ENCODE measurements at regions not wholly inside any gene's neighbourhood (a gene's known extent, or its start where the extent isn't known, plus 50 kb on each side); places are given as distances from the start of the nearest gene placed in this dataset.

- H3K27me3 Mint-ChIP-seq: no peaks in the 10 kb centered on the region
- TF ChIP-seq CTCF (conservative IDR thresholded peaks at IDR 0.05): no peak
- no peaks in the 10 kb centered on the region for H3K9me3 Mint-ChIP-seq
- no peaks in the 10 kb centered on the region for H3K36me3 Mint-ChIP-seq
- H3K4me3 Mint-ChIP-seq: no peak overlapping the region
- H3K27ac Mint-ChIP-seq: no peak overlapping the region
- no peak for DNase-seq (ENCODE audit: extremely low spot score, unreplicated experiment)
- H3K4me1 Mint-ChIP-seq (ENCODE audit: unreplicated experiment): peaks cover 4% of the 10 kb centered on the region
These were observed 738.8 kb upstream of the POT1 start for GRCh38 chr7:125668321-125668993.

GRCh38 chr7:125664625-125665024 lies 735.0 kb upstream of the POT1 start:
- no peak for TF ChIP-seq CTCF (conservative IDR thresholded peaks at IDR 0.05)
- no peaks in the 10 kb centered on the region for H3K36me3 Mint-ChIP-seq
- DNase-seq (ENCODE audit: extremely low spot score, unreplicated experiment): no peak
- no peak overlapping the region for H3K27ac Mint-ChIP-seq
- H3K9me3 Mint-ChIP-seq: no peaks in the 10 kb centered on the region
- H3K27me3 Mint-ChIP-seq: no peaks in the 10 kb centered on the region
- H3K4me1 Mint-ChIP-seq (ENCODE audit: unreplicated experiment): peaks cover 4% of the 10 kb centered on the region
- no peak overlapping the region for H3K4me3 Mint-ChIP-seq

GRCh38 chr7:125663961-125664360 lies 734.3 kb upstream of the POT1 start:
- H3K9me3 Mint-ChIP-seq: no peaks in the 10 kb centered on the region
- H3K27me3 Mint-ChIP-seq: no peaks in the 10 kb centered on the region
- H3K4me3 Mint-ChIP-seq: no peak overlapping the region
- H3K27ac Mint-ChIP-seq: no peak overlapping the region
- peaks cover 4% of the 10 kb centered on the region for H3K4me1 Mint-ChIP-seq (ENCODE audit: unreplicated experiment)
- DNase-seq (ENCODE audit: extremely low spot score, unreplicated experiment): no peak
- H3K36me3 Mint-ChIP-seq: no peaks in the 10 kb centered on the region
- TF ChIP-seq CTCF (conservative IDR thresholded peaks at IDR 0.05): no peak

- Mint-ChIP-seq H3K27me3 (no peaks in the 10 kb centered on the region), H3K36me3 (no peaks in the 10 kb centered on the region), H3K4me3 (no peak overlapping the region), H3K27ac (no peak overlapping the region), H3K4me1 (ENCODE audit: unreplicated experiment) (peaks cover 4% of the 10 kb centered on the region), H3K9me3 (no peaks in the 10 kb centered on the region)
- no peak for TF ChIP-seq CTCF (conservative IDR thresholded peaks at IDR 0.05)
- no peak for DNase-seq (ENCODE audit: extremely low spot score, unreplicated experiment)
These were observed 732.1 kb upstream of the POT1 start for GRCh38 chr7:125661677-125662076.

- DNase-seq (ENCODE audit: extremely low spot score, unreplicated experiment): no peak
- H3K36me3 Mint-ChIP-seq: no peaks in the 10 kb centered on the region
- no peak for TF ChIP-seq CTCF (conservative IDR thresholded peaks at IDR 0.05)
- H3K4me1 Mint-ChIP-seq (ENCODE audit: unreplicated experiment): peaks cover 4% of the 10 kb centered on the region
- no peak overlapping the region for H3K4me3 Mint-ChIP-seq
- H3K27me3 Mint-ChIP-seq: no peaks in the 10 kb centered on the region
- no peaks in the 10 kb centered on the region for H3K9me3 Mint-ChIP-seq
- no peak overlapping the region for H3K27ac Mint-ChIP-seq
These were observed 731.4 kb upstream of the POT1 start for GRCh38 chr7:125661006-125661405.

GRCh38 chr7:125654076-125654475 lies 724.5 kb upstream of the POT1 start:
- no peak for TF ChIP-seq CTCF (conservative IDR thresholded peaks at IDR 0.05)
- no peaks in the 10 kb centered on the region for H3K9me3 Mint-ChIP-seq
- no peaks in the 10 kb centered on the region for H3K36me3 Mint-ChIP-seq
- no peak overlapping the region for H3K27ac Mint-ChIP-seq
- DNase-seq (ENCODE audit: extremely low spot score, unreplicated experiment): no peak
- H3K27me3 Mint-ChIP-seq: no peaks in the 10 kb centered on the region
- H3K4me3 Mint-ChIP-seq: no peak overlapping the region
- peaks cover 4% of the 10 kb centered on the region for H3K4me1 Mint-ChIP-seq (ENCODE audit: unreplicated experiment)

Data from type B pancreatic cell (in vitro differentiated cells).